ENCODE measurements at regions not wholly inside any gene's neighbourhood (a gene's known extent, or its start where the extent isn't known, plus 50 kb on each side); places are given as distances from the start of the nearest gene placed in this dataset.

DNA sequence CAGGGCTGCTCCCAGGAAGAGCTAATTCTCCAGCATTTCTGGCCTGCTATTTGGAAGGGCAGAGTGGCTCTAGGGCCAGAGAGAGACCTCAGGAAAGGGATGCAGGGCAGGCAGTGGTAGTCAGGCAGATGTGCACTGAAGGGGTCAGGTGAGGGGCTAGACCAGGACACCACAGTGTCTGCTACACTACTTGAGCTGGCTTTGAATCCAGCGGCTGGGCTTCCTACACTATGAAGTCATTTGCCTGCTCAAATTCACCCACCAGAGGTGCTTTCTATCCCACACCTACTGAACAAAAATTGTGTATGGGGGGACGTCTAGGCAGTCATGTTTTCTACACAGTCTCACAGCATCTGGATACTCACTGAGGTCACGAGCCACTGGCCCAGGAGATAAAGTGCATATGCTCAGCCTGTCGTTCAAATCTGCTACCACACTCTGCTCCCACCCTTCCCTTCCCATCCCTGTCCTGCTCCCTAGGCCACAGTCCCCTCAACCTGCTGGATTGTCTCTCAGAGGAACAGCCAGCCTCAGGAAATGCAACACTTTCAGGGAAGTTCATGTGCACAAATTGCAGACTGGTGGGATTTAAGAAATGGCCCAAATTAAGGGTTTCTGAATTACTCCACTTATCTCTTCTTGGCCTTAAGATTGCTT, 49.9 kb upstream of the SLC6A11 start:
- DNase-seq: no peak
